ENCODE measurements at regions not wholly inside any gene's neighbourhood (a gene's known extent, or its start where the extent isn't known, plus 50 kb on each side); places are given as distances from the start of the nearest gene placed in this dataset.

- no peak for DNase-seq (ENCODE audit: low read depth in 1 of 2, low spot score in 1 of 2)
- no peak overlapping the region for H3K4me3 ChIP-seq (replicated peaks; ENCODE audit: insufficient read depth, low read length)
- no peak overlapping the region for H3K27ac ChIP-seq (replicated peaks)
Observed at GRCh38 chr6:122323361-122323760, 76.1 kb upstream of the HSF2 start.

DNA sequence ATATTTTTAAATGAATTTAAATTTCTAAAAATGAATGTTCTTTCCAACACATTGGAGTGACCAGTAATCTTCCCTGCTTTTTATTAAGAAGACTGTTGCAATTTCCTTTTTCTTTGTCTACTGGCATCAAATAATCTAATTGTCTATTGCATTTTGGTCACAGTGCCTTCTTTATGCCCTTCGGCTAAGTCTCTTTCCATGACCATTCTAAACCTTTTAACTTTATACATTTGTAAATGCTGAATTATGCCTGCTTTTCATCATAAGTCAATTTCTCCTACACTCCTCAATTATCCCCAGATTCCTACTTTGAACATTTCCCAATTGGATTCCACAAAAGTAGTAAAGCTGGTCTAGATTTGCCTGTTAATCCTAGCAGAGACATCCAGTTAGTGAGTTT lies 69.1 kb upstream of the HSF2 start:
- no peak for TF ChIP-seq GABPA (IDR thresholded peaks at IDR 0.05; ENCODE audit: low read depth)
- TF ChIP-seq POLR2AphosphoS5 (IDR thresholded peaks at IDR 0.05; ENCODE audit: low read depth), result no peak
- TF ChIP-seq, protein P1, sequence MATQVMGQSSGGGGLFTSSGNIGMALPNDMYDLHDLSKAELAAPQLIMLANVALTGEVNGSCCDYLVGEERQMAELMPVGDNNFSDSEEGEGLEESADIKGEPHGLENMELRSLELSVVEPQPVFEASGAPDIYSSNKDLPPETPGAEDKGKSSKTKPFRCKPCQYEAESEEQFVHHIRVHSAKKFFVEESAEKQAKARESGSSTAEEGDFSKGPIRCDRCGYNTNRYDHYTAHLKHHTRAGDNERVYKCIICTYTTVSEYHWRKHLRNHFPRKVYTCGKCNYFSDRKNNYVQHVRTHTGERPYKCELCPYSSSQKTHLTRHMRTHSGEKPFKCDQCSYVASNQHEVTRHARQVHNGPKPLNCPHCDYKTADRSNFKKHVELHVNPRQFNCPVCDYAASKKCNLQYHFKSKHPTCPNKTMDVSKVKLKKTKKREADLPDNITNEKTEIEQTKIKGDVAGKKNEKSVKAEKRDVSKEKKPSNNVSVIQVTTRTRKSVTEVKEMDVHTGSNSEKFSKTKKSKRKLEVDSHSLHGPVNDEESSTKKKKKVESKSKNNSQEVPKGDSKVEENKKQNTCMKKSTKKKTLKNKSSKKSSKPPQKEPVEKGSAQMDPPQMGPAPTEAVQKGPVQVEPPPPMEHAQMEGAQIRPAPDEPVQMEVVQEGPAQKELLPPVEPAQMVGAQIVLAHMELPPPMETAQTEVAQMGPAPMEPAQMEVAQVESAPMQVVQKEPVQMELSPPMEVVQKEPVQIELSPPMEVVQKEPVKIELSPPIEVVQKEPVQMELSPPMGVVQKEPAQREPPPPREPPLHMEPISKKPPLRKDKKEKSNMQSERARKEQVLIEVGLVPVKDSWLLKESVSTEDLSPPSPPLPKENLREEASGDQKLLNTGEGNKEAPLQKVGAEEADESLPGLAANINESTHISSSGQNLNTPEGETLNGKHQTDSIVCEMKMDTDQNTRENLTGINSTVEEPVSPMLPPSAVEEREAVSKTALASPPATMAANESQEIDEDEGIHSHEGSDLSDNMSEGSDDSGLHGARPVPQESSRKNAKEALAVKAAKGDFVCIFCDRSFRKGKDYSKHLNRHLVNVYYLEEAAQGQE (IDR thresholded peaks at IDR 0.05; ENCODE audit: insufficient replicate concordance, low read depth), result no peak
- no peak for TF ChIP-seq SPI1 (IDR thresholded peaks at IDR 0.05; ENCODE audit: borderline replicate concordance, low read depth)
- TF ChIP-seq, protein P2, sequence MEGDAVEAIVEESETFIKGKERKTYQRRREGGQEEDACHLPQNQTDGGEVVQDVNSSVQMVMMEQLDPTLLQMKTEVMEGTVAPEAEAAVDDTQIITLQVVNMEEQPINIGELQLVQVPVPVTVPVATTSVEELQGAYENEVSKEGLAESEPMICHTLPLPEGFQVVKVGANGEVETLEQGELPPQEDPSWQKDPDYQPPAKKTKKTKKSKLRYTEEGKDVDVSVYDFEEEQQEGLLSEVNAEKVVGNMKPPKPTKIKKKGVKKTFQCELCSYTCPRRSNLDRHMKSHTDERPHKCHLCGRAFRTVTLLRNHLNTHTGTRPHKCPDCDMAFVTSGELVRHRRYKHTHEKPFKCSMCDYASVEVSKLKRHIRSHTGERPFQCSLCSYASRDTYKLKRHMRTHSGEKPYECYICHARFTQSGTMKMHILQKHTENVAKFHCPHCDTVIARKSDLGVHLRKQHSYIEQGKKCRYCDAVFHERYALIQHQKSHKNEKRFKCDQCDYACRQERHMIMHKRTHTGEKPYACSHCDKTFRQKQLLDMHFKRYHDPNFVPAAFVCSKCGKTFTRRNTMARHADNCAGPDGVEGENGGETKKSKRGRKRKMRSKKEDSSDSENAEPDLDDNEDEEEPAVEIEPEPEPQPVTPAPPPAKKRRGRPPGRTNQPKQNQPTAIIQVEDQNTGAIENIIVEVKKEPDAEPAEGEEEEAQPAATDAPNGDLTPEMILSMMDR (IDR thresholded peaks at IDR 0.05; ENCODE audit: insufficient read depth, low read length), result no peak
- H3K27me3 ChIP-seq (ENCODE audit: insufficient read depth, poor library complexity, severe bottlenecking), result no peaks in the 10 kb centered on the region
- no peak for DNase-seq (ENCODE audit: low read depth in 1 of 2, low spot score in 1 of 2)
- no peak overlapping the region for H3K4me3 ChIP-seq (replicated peaks; ENCODE audit: insufficient read depth, low read length)
- no peak overlapping the region for H3K27ac ChIP-seq (replicated peaks)

More at GRCh38 chr6:122323361-122323760, 76.1 kb upstream of the HSF2 start:
- TF ChIP-seq POLR2AphosphoS5 (IDR thresholded peaks at IDR 0.05; ENCODE audit: low read depth) (no peak), GABPA (IDR thresholded peaks at IDR 0.05; ENCODE audit: low read depth) (no peak), SPI1 (IDR thresholded peaks at IDR 0.05; ENCODE audit: borderline replicate concordance, low read depth) (no peak)
- TF ChIP-seq, protein P1 (IDR thresholded peaks at IDR 0.05; ENCODE audit: insufficient replicate concordance, low read depth), result no peak
- TF ChIP-seq, protein P2 (IDR thresholded peaks at IDR 0.05; ENCODE audit: insufficient read depth, low read length), result no peak
- no peaks in the 10 kb centered on the region for H3K27me3 ChIP-seq (ENCODE audit: insufficient read depth, poor library complexity, severe bottlenecking)

- no peak for DNase-seq (ENCODE audit: low read depth in 1 of 2, low spot score in 1 of 2)
- Histone ChIP-seq H3K27me3 (ENCODE audit: insufficient read depth, poor library complexity, severe bottlenecking) (no peaks in the 10 kb centered on the region), H3K27ac (replicated peaks) (no peak overlapping the region), H3K4me3 (replicated peaks; ENCODE audit: insufficient read depth, low read length) (no peak overlapping the region)
- no peak for TF ChIP-seq SPI1 (IDR thresholded peaks at IDR 0.05; ENCODE audit: borderline replicate concordance, low read depth)
- no peak for TF ChIP-seq POLR2AphosphoS5 (IDR thresholded peaks at IDR 0.05; ENCODE audit: low read depth)
- TF ChIP-seq GABPA (IDR thresholded peaks at IDR 0.05; ENCODE audit: low read depth), result no peak
- TF ChIP-seq, protein P2 (IDR thresholded peaks at IDR 0.05; ENCODE audit: insufficient read depth, low read length), result no peak
- TF ChIP-seq, protein P1 (IDR thresholded peaks at IDR 0.05; ENCODE audit: insufficient replicate concordance, low read depth), result no peak
Observed at GRCh38 chr6:122337645-122338044, 61.8 kb upstream of the HSF2 start.
